Nephron (organoid): ENCODE measurements at regions not wholly inside any gene's neighbourhood (a gene's known extent, or its start where the extent isn't known, plus 50 kb on each side); places are given as distances from the start of the nearest gene placed in this dataset.

Source experiments
- H3K27ac Mint-ChIP-seq, 3 experiments: 2 replicates each; pipeline ENCODE4 v1.8.0; 2020; ENCODE audit warnings: mixed read lengths in 3 of 3, mild to moderate bottlenecking in 2 of 3, moderate library complexity in 1 of 3
- H3K27me3 Mint-ChIP-seq: 2 replicates; pipeline ENCODE4 v1.8.0; 2021; ENCODE audit warnings: low read depth, mild to moderate bottlenecking, moderate library complexity, mixed read lengths
- H3K36me3 Mint-ChIP-seq: 2 replicates; pipeline ENCODE4 v1.8.0; 2020; ENCODE audit warnings: low read depth, mixed read lengths
- H3K4me1 Mint-ChIP-seq: 2 replicates; pipeline ENCODE4 v1.8.0; 2020; ENCODE audit warnings: mixed read lengths
- H3K4me3 Mint-ChIP-seq, 3 experiments: 2 replicates each; pipeline ENCODE4 v1.8.0; 2020; ENCODE audit warnings: mild to moderate bottlenecking in 3 of 3, mixed read lengths in 3 of 3, moderate library complexity in 2 of 3
- H3K9me3 Mint-ChIP-seq: 2 replicates; pipeline ENCODE4 v1.8.0; 2020; ENCODE audit warnings: mixed read lengths
- TF ChIP-seq, protein P1 (sequence below), 3 experiments: fragments of 200-600 bp; sonication (generic); IDR thresholded peaks; one replicate each; pipeline ENCODE4 v1.5.0; 2021; ENCODE audit warnings: antibody characterized with exemption in 3 of 3; ENCODE audit not compliant: unreplicated experiment in 3 of 3

DNA sequence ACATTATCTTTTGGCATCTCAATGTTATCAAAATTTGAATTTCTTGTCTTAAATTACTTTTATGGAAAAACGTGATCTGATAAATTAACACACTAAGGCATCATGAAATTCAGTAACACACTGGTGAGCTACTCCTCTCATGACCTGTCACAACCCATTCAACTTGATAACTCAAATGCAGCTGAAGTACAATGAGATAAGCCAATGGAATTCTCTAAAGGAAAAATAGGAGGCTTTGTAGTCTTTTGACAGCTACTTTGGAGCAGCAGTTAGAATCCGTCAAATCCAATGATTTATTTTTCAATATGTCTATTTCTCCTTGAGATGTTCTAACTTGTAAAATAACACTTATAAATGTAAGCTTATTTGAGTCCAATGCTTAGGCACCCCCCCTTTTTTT is 1029.4 kb downstream of the TRHDE start:
- H3K36me3 Mint-ChIP-seq, result no peaks in the 10 kb centered on the region
- peaks cover 4% of the 10 kb centered on the region for H3K9me3 Mint-ChIP-seq
- TF ChIP-seq, protein P1, sequence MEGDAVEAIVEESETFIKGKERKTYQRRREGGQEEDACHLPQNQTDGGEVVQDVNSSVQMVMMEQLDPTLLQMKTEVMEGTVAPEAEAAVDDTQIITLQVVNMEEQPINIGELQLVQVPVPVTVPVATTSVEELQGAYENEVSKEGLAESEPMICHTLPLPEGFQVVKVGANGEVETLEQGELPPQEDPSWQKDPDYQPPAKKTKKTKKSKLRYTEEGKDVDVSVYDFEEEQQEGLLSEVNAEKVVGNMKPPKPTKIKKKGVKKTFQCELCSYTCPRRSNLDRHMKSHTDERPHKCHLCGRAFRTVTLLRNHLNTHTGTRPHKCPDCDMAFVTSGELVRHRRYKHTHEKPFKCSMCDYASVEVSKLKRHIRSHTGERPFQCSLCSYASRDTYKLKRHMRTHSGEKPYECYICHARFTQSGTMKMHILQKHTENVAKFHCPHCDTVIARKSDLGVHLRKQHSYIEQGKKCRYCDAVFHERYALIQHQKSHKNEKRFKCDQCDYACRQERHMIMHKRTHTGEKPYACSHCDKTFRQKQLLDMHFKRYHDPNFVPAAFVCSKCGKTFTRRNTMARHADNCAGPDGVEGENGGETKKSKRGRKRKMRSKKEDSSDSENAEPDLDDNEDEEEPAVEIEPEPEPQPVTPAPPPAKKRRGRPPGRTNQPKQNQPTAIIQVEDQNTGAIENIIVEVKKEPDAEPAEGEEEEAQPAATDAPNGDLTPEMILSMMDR (IDR thresholded peaks at IDR 0.05; ENCODE audit: unreplicated experiment in 3 of 3), result no peak
- H3K27ac Mint-ChIP-seq, result no peak overlapping the region
- H3K4me1 Mint-ChIP-seq, result no peaks in the 10 kb centered on the region
- H3K27me3 Mint-ChIP-seq, result no peaks in the 10 kb centered on the region
- no peak overlapping the region for H3K4me3 Mint-ChIP-seq

DNA sequence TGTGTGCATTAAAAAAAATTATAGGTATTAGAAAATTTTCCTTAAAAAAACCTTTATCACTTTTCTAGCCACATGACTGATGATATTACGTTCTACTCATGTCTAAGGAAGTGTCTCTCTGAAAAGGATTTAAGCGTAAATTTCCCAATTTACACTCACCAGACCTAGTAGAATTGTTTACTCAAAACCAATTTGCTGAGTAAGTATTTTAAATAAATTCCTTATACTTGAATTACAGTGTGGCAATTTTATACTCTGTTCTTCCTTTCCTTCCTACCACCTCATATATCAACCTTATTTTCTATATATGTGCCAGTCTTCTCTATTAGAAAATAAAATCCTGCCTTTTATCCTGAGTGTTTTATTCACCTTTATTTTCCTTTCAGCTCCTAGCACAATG is 1035.1 kb downstream of the TRHDE start:
- H3K36me3 Mint-ChIP-seq, result no peaks in the 10 kb centered on the region
- H3K9me3 Mint-ChIP-seq, result peaks cover 10% of the 10 kb centered on the region
- no peaks in the 10 kb centered on the region for H3K27me3 Mint-ChIP-seq
- no peak overlapping the region for H3K27ac Mint-ChIP-seq
- TF ChIP-seq, protein P1 (IDR thresholded peaks at IDR 0.05; ENCODE audit: unreplicated experiment in 3 of 3), result no peak
- H3K4me3 Mint-ChIP-seq, result no peak overlapping the region
- H3K4me1 Mint-ChIP-seq, result no peaks in the 10 kb centered on the region

DNA sequence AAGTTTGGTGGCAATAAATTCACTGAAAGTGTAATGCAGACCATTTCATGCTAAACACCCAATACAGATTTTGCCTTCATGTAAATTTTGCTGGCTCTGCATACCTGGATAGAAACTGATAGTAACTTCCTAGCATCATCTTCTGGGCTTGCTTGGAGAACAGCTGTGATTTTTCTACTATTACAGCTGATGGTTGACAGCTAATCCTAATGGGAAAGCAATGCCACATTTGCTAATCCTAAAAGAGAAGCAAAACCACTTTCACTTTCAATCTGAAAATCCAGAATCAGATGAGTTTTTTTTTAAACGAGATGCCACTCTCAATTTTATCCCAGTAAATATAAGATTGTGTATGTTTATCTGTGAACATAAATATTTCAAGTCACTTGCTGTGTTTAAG is 1035.9 kb downstream of the TRHDE start:
- TF ChIP-seq, protein P1 (IDR thresholded peaks at IDR 0.05; ENCODE audit: unreplicated experiment in 3 of 3), result no peak
- peaks cover 13% of the 10 kb centered on the region for H3K9me3 Mint-ChIP-seq
- no peaks in the 10 kb centered on the region for H3K27me3 Mint-ChIP-seq
- no peaks in the 10 kb centered on the region for H3K4me1 Mint-ChIP-seq
- no peak overlapping the region for H3K4me3 Mint-ChIP-seq
- H3K27ac Mint-ChIP-seq, result no peak overlapping the region
- no peaks in the 10 kb centered on the region for H3K36me3 Mint-ChIP-seq

DNA sequence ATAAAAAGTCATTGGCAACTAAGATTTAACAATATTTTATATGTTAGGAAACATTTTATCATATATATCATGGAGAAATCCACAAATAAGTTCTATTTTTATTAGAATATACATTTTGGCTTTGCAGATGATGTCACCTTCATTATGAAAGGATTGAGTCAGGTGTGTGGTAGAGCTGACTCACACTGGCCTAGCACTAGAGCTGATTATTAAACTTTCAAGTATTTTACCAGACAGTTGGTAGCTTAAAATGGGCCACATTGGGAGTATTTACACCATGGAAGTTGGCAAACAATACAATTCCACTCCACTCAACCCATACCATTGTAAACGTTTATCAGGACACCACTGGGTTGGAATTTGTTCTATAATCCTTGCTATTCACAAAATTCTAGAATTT is 1036.6 kb downstream of the TRHDE start:
- Mint-ChIP-seq H3K4me1 (no peaks in the 10 kb centered on the region), H3K27me3 (no peaks in the 10 kb centered on the region), H3K27ac (no peak overlapping the region), H3K9me3 (peaks cover 12% of the 10 kb centered on the region), H3K4me3 (no peak overlapping the region), H3K36me3 (no peaks in the 10 kb centered on the region)
- TF ChIP-seq, protein P1 (IDR thresholded peaks at IDR 0.05; ENCODE audit: unreplicated experiment in 3 of 3), result no peak

DNA sequence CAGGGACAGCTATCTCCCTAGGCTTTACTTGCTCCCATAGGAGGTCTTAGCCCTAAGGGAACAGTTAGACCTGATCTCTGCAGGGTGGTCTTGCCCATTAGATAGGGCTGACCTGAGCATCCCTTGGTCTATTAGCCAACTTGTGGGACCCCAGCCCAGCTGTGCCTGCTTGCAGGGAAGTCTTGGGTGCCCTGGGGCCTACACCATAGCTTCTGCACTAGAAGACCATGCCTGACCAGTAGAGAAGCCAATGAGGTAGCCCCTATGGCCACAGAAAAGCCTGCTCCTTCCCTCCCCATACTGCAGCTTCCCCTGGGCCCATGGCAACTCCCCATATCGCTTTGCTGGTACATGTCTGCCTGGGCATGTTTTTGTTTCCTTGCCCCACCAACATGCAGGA is 1049.1 kb downstream of the TRHDE start:
- Mint-ChIP-seq H3K27me3 (no peaks in the 10 kb centered on the region), H3K4me1 (no peaks in the 10 kb centered on the region), H3K4me3 (no peak overlapping the region), H3K36me3 (no peaks in the 10 kb centered on the region), H3K27ac (no peak overlapping the region), H3K9me3 (peaks cover 31% of the 10 kb centered on the region)
- TF ChIP-seq, protein P1 (IDR thresholded peaks at IDR 0.05; ENCODE audit: unreplicated experiment in 3 of 3), result no peak

DNA sequence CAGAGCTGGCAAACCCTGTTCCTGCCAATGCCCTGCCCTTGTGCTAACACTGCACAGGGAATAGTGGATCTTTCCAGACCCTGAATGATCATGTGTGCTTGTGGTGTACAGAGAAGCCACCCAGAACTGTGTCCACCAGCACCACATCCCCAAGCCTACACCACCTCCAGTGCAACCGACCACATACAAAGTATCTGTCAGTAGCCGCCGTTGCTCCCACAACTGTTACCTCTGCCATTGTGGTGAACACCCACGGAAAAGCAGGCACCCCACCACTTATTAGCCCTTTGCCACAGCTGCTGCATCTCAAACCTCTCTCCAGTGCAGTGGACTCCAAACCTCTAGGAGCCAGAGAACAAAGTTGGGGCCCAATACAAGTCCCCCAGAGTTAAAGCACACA is 1049.6 kb downstream of the TRHDE start:
- TF ChIP-seq, protein P1 (IDR thresholded peaks at IDR 0.05; ENCODE audit: unreplicated experiment in 3 of 3), result no peak

More for the DNA sequence above, 1049.6 kb downstream of the TRHDE start:
- no peak overlapping the region for H3K4me3 Mint-ChIP-seq
- no peaks in the 10 kb centered on the region for H3K27me3 Mint-ChIP-seq
- H3K4me1 Mint-ChIP-seq, result no peaks in the 10 kb centered on the region
- no peak overlapping the region for H3K27ac Mint-ChIP-seq
- no peaks in the 10 kb centered on the region for H3K36me3 Mint-ChIP-seq
- peaks cover 34% of the 10 kb centered on the region for H3K9me3 Mint-ChIP-seq
